Sigmoid colon (tissue), 6 donors: ENCODE measurements at regions not wholly inside any gene's neighbourhood (a gene's known extent, or its start where the extent isn't known, plus 50 kb on each side); places are given as distances from the start of the nearest gene placed in this dataset.

Experiments
- DNase-seq: peaks from one replicate; pipeline ENCODE4 v3.0.0-alpha.2; 2019
- H3K27ac ChIP-seq, 4 donors: fragments of 200-600 bp; sonication (generic); one replicate each; pipeline ENCODE4 v1.5.1; 2016 to 2019; ENCODE audit warnings: mild to moderate bottlenecking in 1 of 4
- H3K27me3 ChIP-seq, 3 donors: fragments of 200-600 bp; sonication (generic); one replicate each; pipeline ENCODE4 v1.5.1; 2019; ENCODE audit warnings: mild to moderate bottlenecking in 1 of 3
- H3K36me3 ChIP-seq, 4 donors: fragments of 200-600 bp; sonication (generic); one replicate each; pipeline ENCODE4 v1.5.1; 2016 to 2019
- H3K4me1 ChIP-seq, 4 donors: fragments of 200-600 bp; sonication (generic); one replicate each; pipeline ENCODE4 v1.5.1; 2017 to 2019
- H3K4me3 ChIP-seq, 4 donors: fragments of 200-600 bp; sonication (generic); one replicate each; pipeline ENCODE4 v1.5.1; 2017 to 2019; ENCODE audit warnings: mild to moderate bottlenecking in 2 of 4, moderate library complexity in 1 of 4
- H3K9me3 ChIP-seq, 4 donors: fragments of 200-600 bp in 3 of 4; sonication (generic) in 3 of 4; one replicate each; pipeline versions ENCODE4 v1.5.1 to v1.6.1; 2013 to 2019
- CTCF ChIP-seq, 4 experiments: fragments of 450-650 bp in 3 of 4; fragments of 200-600 bp in 1 of 4; IDR thresholded peaks; one replicate each; pipeline ENCODE4 v1.5.1; 2016 to 2019; ENCODE audit warnings: antibody characterized with exemption in 4 of 4, mild to moderate bottlenecking in 3 of 4, moderate library complexity in 2 of 4
- EP300 ChIP-seq, 4 donors: sonication (generic); formaldehyde crosslinking; IDR thresholded peaks; one replicate each; pipeline ENCODE4 v1.6.1; 2017; ENCODE audit warnings: antibody characterized with exemption in 4 of 4
- POLR2A ChIP-seq, 2 donors: fragments of 450-650 bp; IDR thresholded peaks; one replicate each; pipeline ENCODE4 v1.6.1; 2016; ENCODE audit warnings: antibody characterized with exemption in 2 of 2, mild to moderate bottlenecking in 2 of 2, moderate library complexity in 2 of 2
- POLR2AphosphoS5 ChIP-seq, 4 donors: sonication (generic); formaldehyde crosslinking; IDR thresholded peaks; one replicate each; pipeline ENCODE4 v1.6.1; 2017; ENCODE audit warnings: antibody characterized with exemption in 4 of 4
- WGBS, 2 donors: extraction: QIAGEN DNeasy Blood & Tissue Kit; methylation state at CpG; one replicate each; pipeline ENCODE4 v1.1.7; 2013; 5-methylcytosine and 5-hydroxymethylcytosine counted together
- intact Hi-C: fragments of 100-400 bp; cut with DNase I; formaldehyde crosslinking; loops from one replicate; pipeline ENCODE4 v1.15.1; 2023
- donor health status: healthy with polysubstance abuse.
- donor health status: healthy.

GRCh38 chr9:96135753-96136290 is 166.2 kb downstream of the HSD17B3 start:
- DNase-seq, result no peak
- TF ChIP-seq EP300 (IDR thresholded peaks at IDR 0.05), result no peak
- no peak for TF ChIP-seq POLR2A (IDR thresholded peaks at IDR 0.05)
- TF ChIP-seq CTCF (IDR thresholded peaks at IDR 0.05), result no peak
- no peak for TF ChIP-seq POLR2AphosphoS5 (IDR thresholded peaks at IDR 0.05)
- Histone ChIP-seq H3K27me3 (no peaks in the 10 kb centered on the region), H3K4me3 (no peak overlapping the region), H3K9me3 (no peaks in the 10 kb centered on the region), H3K4me1 (peaks cover 0 to 48% (median 46%) of the 10 kb centered on the region in 4 donors), H3K27ac (peak overlapping the region in 2 of 4 donors; percentile 25 to 80), H3K36me3 (no peaks in the 10 kb centered on the region)
- WGBS, 2 donors, result 71 to 87% methylated on average over 3 of the region's 3 CpGs
- intact Hi-C loops, result loop anchor here (5.0 kb wide), 1 partner anchor 114 kb away; no protein-coding TSS in a partner anchor

- no peaks in the 10 kb centered on the region for H3K36me3 ChIP-seq
- 46 to 68% methylated on average over 9 of the region's 9 CpGs for WGBS, 2 donors
- H3K27ac ChIP-seq, result no peak overlapping the region
- no peak for TF ChIP-seq EP300 (IDR thresholded peaks at IDR 0.05)
- no peak for TF ChIP-seq CTCF (IDR thresholded peaks at IDR 0.05)
- no peak for TF ChIP-seq POLR2AphosphoS5 (IDR thresholded peaks at IDR 0.05)
- no peak for TF ChIP-seq POLR2A (IDR thresholded peaks at IDR 0.05)
- H3K4me3 ChIP-seq, result no peak overlapping the region
- H3K4me1 ChIP-seq, result peaks cover 0 to 42% (median 40%) of the 10 kb centered on the region in 4 donors
- no peaks in the 10 kb centered on the region for H3K27me3 ChIP-seq
- no peaks in the 10 kb centered on the region for H3K9me3 ChIP-seq
- peak; percentile 24 for DNase-seq
- intact Hi-C loops, result loop anchor here (5.0 kb wide), 1 partner anchor 113 kb away; no protein-coding TSS in a partner anchor
Measured at GRCh38 chr9:96135076-96135752, 166.8 kb downstream of the HSD17B3 start.

- TF ChIP-seq CTCF (IDR thresholded peaks at IDR 0.05) (no peak), POLR2AphosphoS5 (IDR thresholded peaks at IDR 0.05) (no peak), EP300 (IDR thresholded peaks at IDR 0.05) (no peak), POLR2A (IDR thresholded peaks at IDR 0.05) (no peak)
- Histone ChIP-seq H3K9me3 (no peaks in the 10 kb centered on the region), H3K27ac (no peak overlapping the region), H3K27me3 (no peaks in the 10 kb centered on the region), H3K4me1 (peaks cover 0 to 25% (median 23%) of the 10 kb centered on the region in 4 donors), H3K36me3 (no peaks in the 10 kb centered on the region), H3K4me3 (no peak overlapping the region)
- DNase-seq, result no peak
- 86 to 91% methylated on average over 6 of the region's 6 CpGs for WGBS, 2 donors
- intact Hi-C loops, result no loop called here
Measured at GRCh38 chr9:96133321-96134021, 168.5 kb downstream of the HSD17B3 start.

GRCh38 chr9:96131825-96132224 is 170.2 kb downstream of the HSD17B3 start:
- H3K36me3 ChIP-seq, result no peaks in the 10 kb centered on the region
- no peaks in the 10 kb centered on the region for H3K27me3 ChIP-seq

More at GRCh38 chr9:96131825-96132224, 170.2 kb downstream of the HSD17B3 start:
- intact Hi-C loops, result no loop called here
- no peak overlapping the region for H3K4me3 ChIP-seq
- no peak for DNase-seq
- no peak overlapping the region for H3K27ac ChIP-seq
- no peak for TF ChIP-seq POLR2AphosphoS5 (IDR thresholded peaks at IDR 0.05)
- no peak for TF ChIP-seq EP300 (IDR thresholded peaks at IDR 0.05)
- no peak for TF ChIP-seq CTCF (IDR thresholded peaks at IDR 0.05)
- TF ChIP-seq POLR2A (IDR thresholded peaks at IDR 0.05), result no peak
- H3K4me1 ChIP-seq, result peaks cover 0 to 8% (median 7%) of the 10 kb centered on the region in 4 donors
- H3K9me3 ChIP-seq, result no peaks in the 10 kb centered on the region
- WGBS, 2 donors, result 86 to 92% methylated on average over 4 of the region's 4 CpGs
